H1 (cell line): ENCODE measurements at regions not wholly inside any gene's neighbourhood (a gene's known extent, or its start where the extent isn't known, plus 50 kb on each side); places are given as distances from the start of the nearest gene placed in this dataset.

Experiments
- CTCF ChIA-PET: fragments of 300-600 bp; sonication (Branson Sonifier 250); formaldehyde crosslinking; loops from one replicate; lab custom pipeline; 2021; ENCODE audit not compliant: partially characterized antibody; lab: Charles Lee
- POLR2A ChIA-PET: fragments of 300-600 bp; sonication (Branson Sonifier 250); formaldehyde crosslinking; loops from one replicate; lab custom pipeline; 2021; ENCODE audit warnings: inconsistent platforms; ENCODE audit not compliant: partially characterized antibody; lab: Charles Lee
- DNase-seq, 2 experiments: peaks; one replicate each; pipeline versions ENCODE4 v3.0.0 to v3.0.0-alpha.2; 2010 to 2022; ENCODE audit warnings: low spot score in 2 of 2, low read depth in 1 of 2, mixed read lengths in 1 of 2
- FAIRE-seq: peaks from 2 replicates; lab custom pipeline; 2011; peaks lifted over from hg19 to GRCh38; lab: Jason Lieb, UNC
- H2AFZ ChIP-seq: 2 replicates; pipeline ENCODE4 v1.8.1; 2012; ENCODE audit warnings: low read length, inconsistent platforms
- H2AK5ac ChIP-seq: 2 replicates; pipeline ENCODE4 v1.6.1; 2013; ENCODE audit warnings: low read depth, low read length
- H2BK120ac ChIP-seq: replicated peaks from 2 replicates; pipeline ENCODE3; 2013; ENCODE audit warnings: low read depth, low read length, inconsistent platforms
- H2BK12ac ChIP-seq: 2 replicates; pipeline ENCODE4 v1.6.1; 2013; ENCODE audit warnings: low read depth, low read length
- H2BK15ac ChIP-seq: 2 replicates; pipeline ENCODE4 v1.6.1; 2013; ENCODE audit warnings: low read length
- H2BK20ac ChIP-seq: 2 replicates; pipeline ENCODE4 v1.6.1; 2013; ENCODE audit warnings: low read length
- H2BK5ac ChIP-seq: 2 replicates; pipeline ENCODE4 v1.6.1; 2013; ENCODE audit warnings: low read depth, low read length
- H3K14ac ChIP-seq: 2 replicates; pipeline ENCODE4 v1.6.1; 2013; ENCODE audit warnings: inconsistent platforms; ENCODE audit not compliant: insufficient read length
- H3K18ac ChIP-seq: 2 replicates; pipeline ENCODE4 v1.6.1; 2013; ENCODE audit warnings: low read length; ENCODE audit errors: extremely low read depth
- H3K23ac ChIP-seq: 2 replicates; pipeline ENCODE4 v1.6.1; 2013; ENCODE audit warnings: inconsistent platforms; ENCODE audit not compliant: insufficient read length
- H3K23me2 ChIP-seq: 2 replicates; pipeline ENCODE4 v1.6.1; 2013; ENCODE audit warnings: low read depth, low read length
- H3K27ac ChIP-seq: 2 replicates; pipeline ENCODE4 v1.6.1; 2011; ENCODE audit warnings: low read depth, low read length, inconsistent platforms
- H3K27me3 ChIP-seq, 4 experiments: replicated peaks in 1 of 4; 1 replicate in 1 of 4; 2 replicates in 3 of 4; pipeline versions ENCODE4 v1.6.1 to v1.8.1; 2011 to 2013; ENCODE audit warnings: low read length in 3 of 4, mild to moderate bottlenecking in 3 of 4, inconsistent platforms in 2 of 4, mixed read lengths in 2 of 4, moderate library complexity in 1 of 4; ENCODE audit not compliant: control insufficient read depth in 3 of 4, insufficient read depth in 3 of 4; ENCODE audit errors: extremely low read depth in 1 of 4
- H3K36me3 ChIP-seq, 4 experiments: 2 replicates each; pipeline versions ENCODE4 v1.6.1 to v1.8.1; 2011 to 2013; ENCODE audit warnings: mild to moderate bottlenecking in 4 of 4, low read length in 3 of 4, moderate library complexity in 2 of 4, control low read depth in 1 of 4, inconsistent platforms in 1 of 4; ENCODE audit not compliant: insufficient read depth in 4 of 4, control insufficient read depth in 2 of 4
- H3K4ac ChIP-seq: replicated peaks from 2 replicates; pipeline ENCODE3; 2013; ENCODE audit warnings: low read length, low read depth, mixed read lengths, inconsistent platforms; ENCODE audit not compliant: insufficient read length
- H3K4me1 ChIP-seq, 4 experiments: replicated peaks in 1 of 4; 1 replicate in 1 of 4; 2 replicates in 3 of 4; pipeline versions ENCODE4 v1.6.1 to v1.8.1; 2011 to 2013; ENCODE audit warnings: low read length in 3 of 4, inconsistent platforms in 2 of 4, mixed read lengths in 1 of 4; ENCODE audit not compliant: insufficient read depth in 4 of 4, control insufficient read depth in 3 of 4
- H3K4me2 ChIP-seq, 2 experiments: 2 replicates each; pipeline versions ENCODE4 v1.6.1 to v1.8.1; 2011 to 2013; ENCODE audit warnings: low read depth in 2 of 2, low read length in 2 of 2, control low read depth in 1 of 2, inconsistent platforms in 1 of 2, mild to moderate bottlenecking in 1 of 2; ENCODE audit not compliant: insufficient read depth in 1 of 2
- H3K4me3 ChIP-seq, 4 experiments: fragments of 200-600, 300-600 bp in 1 of 4; sonication (generic), shearing (Covaris generic), sonication (Bioruptor Twin) in 1 of 4; 2 replicates each; pipeline versions ENCODE4 v1.5.1 to v1.8.1; 2011 to 2016; ENCODE audit warnings: low read length in 4 of 4, low read depth in 3 of 4, control low read depth in 2 of 4, inconsistent platforms in 2 of 4, mild to moderate bottlenecking in 2 of 4, mixed read lengths in 1 of 4, moderate library complexity in 1 of 4; ENCODE audit not compliant: insufficient read depth in 2 of 4; ENCODE audit errors: extremely low read depth in 1 of 4
- H3K56ac ChIP-seq: replicated peaks from 2 replicates; pipeline ENCODE3; 2013; ENCODE audit warnings: low read depth, mild to moderate bottlenecking, mixed read lengths, low read length, inconsistent platforms; ENCODE audit not compliant: insufficient read length
- H3K79me1 ChIP-seq: 2 replicates; pipeline ENCODE4 v1.6.1; 2013; ENCODE audit warnings: low read depth, low read length, control low read depth
- H3K79me2 ChIP-seq, 2 experiments: 2 replicates each; pipeline versions ENCODE4 v1.6.1 to v1.8.1; 2012 to 2013; ENCODE audit warnings: low read length in 2 of 2, mild to moderate bottlenecking in 2 of 2, inconsistent platforms in 1 of 2; ENCODE audit not compliant: insufficient read depth in 2 of 2, control insufficient read depth in 1 of 2
- H3K9ac ChIP-seq, 4 experiments: replicated peaks in 1 of 4; 1 replicate in 1 of 4; 2 replicates in 3 of 4; pipeline versions ENCODE4 v1.6.1 to v1.8.1; 2011 to 2013; ENCODE audit warnings: low read depth in 3 of 4, low read length in 3 of 4, control low read depth in 2 of 4, mild to moderate bottlenecking in 2 of 4, moderate library complexity in 2 of 4, inconsistent platforms in 1 of 4; ENCODE audit errors: extremely low read depth in 1 of 4
- H3K9me3 ChIP-seq, 2 experiments: 2 replicates each; pipeline versions ENCODE4 v1.6.1 to v1.8.1; 2012 to 2013; ENCODE audit warnings: mild to moderate bottlenecking in 2 of 2, moderate library complexity in 2 of 2, control low read depth in 1 of 2, inconsistent platforms in 1 of 2, low read depth in 1 of 2, low read length in 1 of 2, mixed read lengths in 1 of 2; ENCODE audit not compliant: insufficient read depth in 2 of 2
- H4K20me1 ChIP-seq, 2 experiments: replicated peaks in 1 of 2; 2 replicates each; pipeline versions ENCODE3 to v1.8.1; 2011 to 2013; ENCODE audit warnings: inconsistent platforms in 2 of 2, low read length in 2 of 2, mild to moderate bottlenecking in 1 of 2; ENCODE audit not compliant: insufficient read depth in 2 of 2, control insufficient read depth in 1 of 2
- H4K5ac ChIP-seq: 2 replicates; pipeline ENCODE4 v1.6.1; 2013; ENCODE audit warnings: low read length, low read depth, mixed read lengths, inconsistent platforms; ENCODE audit not compliant: insufficient read length
- H4K8ac ChIP-seq: 2 replicates; pipeline ENCODE4 v1.8.0; 2013; ENCODE audit warnings: mild to moderate bottlenecking, moderate library complexity, low read length, inconsistent platforms; ENCODE audit not compliant: insufficient read depth; ENCODE audit errors: extremely low read depth
- H4K91ac ChIP-seq: replicated peaks from 2 replicates; pipeline ENCODE3; 2013; ENCODE audit warnings: low read length, mixed read lengths, inconsistent platforms; ENCODE audit not compliant: insufficient read length
- EP300 ChIP-seq, 2 experiments: IDR thresholded peaks; 1 replicate in 1 of 2; 2 replicates in 1 of 2; pipeline ENCODE4 v1.6.1; 2011 to 2012; ENCODE audit warnings: low read depth in 2 of 2, low read length in 2 of 2, mild to moderate bottlenecking in 2 of 2, borderline replicate concordance in 1 of 2, inconsistent platforms in 1 of 2, moderate library complexity in 1 of 2
- GTF2F1 ChIP-seq: IDR thresholded peaks from 2 replicates; pipeline ENCODE4 v1.6.1; 2012; ENCODE audit warnings: low read depth, low read length, improper control_type of control experiment, borderline replicate concordance
- JUN ChIP-seq: IDR thresholded peaks from 2 replicates; pipeline ENCODE4 v1.6.1; 2011; ENCODE audit warnings: low read depth, mild to moderate bottlenecking, improper control_type of control experiment, low read length
- KDM1A ChIP-seq: fragments of 200-600, 300-600 bp; sonication (generic); IDR thresholded peaks from 2 replicates; pipeline ENCODE4 v1.7.1; 2016; ENCODE audit warnings: mild to moderate bottlenecking, low read length, borderline replicate concordance
- KDM5A ChIP-seq: fragments of 200-600 bp; IDR thresholded peaks from 2 replicates; pipeline ENCODE4 v1.7.1; 2012; ENCODE audit warnings: mild to moderate bottlenecking, low read length, inconsistent platforms, mixed read lengths
- SAP30 ChIP-seq: fragments of 300-600 bp; sonication (generic); IDR thresholded peaks from 2 replicates; pipeline ENCODE4 v1.7.1; 2012; ENCODE audit warnings: low read length, moderate library complexity, mild to moderate bottlenecking, inconsistent platforms; ENCODE audit not compliant: insufficient read depth, insufficient replicate concordance
- SIRT6 ChIP-seq: IDR thresholded peaks from one replicate; pipeline ENCODE4 v1.7.1; 2012; ENCODE audit warnings: low read length, inconsistent platforms
- SIX5 ChIP-seq: IDR thresholded peaks from 2 replicates; pipeline ENCODE4 v1.6.1; 2011; ENCODE audit warnings: mild to moderate bottlenecking, low read depth, low read length
- SP4 ChIP-seq: IDR thresholded peaks from 2 replicates; pipeline ENCODE4 v1.6.1; 2012; ENCODE audit warnings: low read length, inconsistent platforms
- TAF7 ChIP-seq: optimal IDR thresholded peaks from 2 replicates; pipeline ENCODE3; 2011; ENCODE audit warnings: low read depth, mild to moderate bottlenecking, inconsistent platforms, low read length, moderate library complexity, borderline replicate concordance
- TBP ChIP-seq: IDR thresholded peaks from 2 replicates; pipeline ENCODE4 v1.6.1; 2011; ENCODE audit warnings: low read depth, low read length, improper control_type of control experiment
- ZNF274 ChIP-seq: IDR thresholded peaks from 2 replicates; pipeline ENCODE4 v1.7.0; 2012; ENCODE audit warnings: low read length, borderline replicate concordance; ENCODE audit errors: extremely low read depth
- WGBS, 2 experiments: shearing (Covaris generic) in 1 of 2; methylation state at CpG; one replicate each; pipeline versions ENCODE4 v1.1.6 to v1.1.7; 2013 to 2015; ENCODE audit warnings: low lambda C conversion rate in 2 of 2, mixed read lengths in 2 of 2, inconsistent platforms in 1 of 2, low coverage in 1 of 2, missing lambda C conversion rate in 1 of 2; ENCODE audit not compliant: insufficient replicate concordance in 2 of 2, insufficient coverage in 1 of 2, insufficient read length in 1 of 2; ENCODE audit errors: extremely low coverage in 1 of 2, missing lambda C conversion rate in 1 of 2; 5-methylcytosine and 5-hydroxymethylcytosine counted together
- TF ChIP-seq, protein P1 (sequence below), 3 experiments: IDR thresholded peaks; 1 replicate in 2 of 3; 2 replicates in 1 of 3; pipeline versions ENCODE4 v1.5.1 to v1.6.1; 2011; ENCODE audit warnings: low read length in 3 of 3, mild to moderate bottlenecking in 3 of 3, inconsistent platforms in 2 of 3, low read depth in 1 of 3, moderate library complexity in 1 of 3; ENCODE audit not compliant: insufficient read depth in 1 of 3; ENCODE audit errors: control extremely low read depth in 1 of 3

DNA sequence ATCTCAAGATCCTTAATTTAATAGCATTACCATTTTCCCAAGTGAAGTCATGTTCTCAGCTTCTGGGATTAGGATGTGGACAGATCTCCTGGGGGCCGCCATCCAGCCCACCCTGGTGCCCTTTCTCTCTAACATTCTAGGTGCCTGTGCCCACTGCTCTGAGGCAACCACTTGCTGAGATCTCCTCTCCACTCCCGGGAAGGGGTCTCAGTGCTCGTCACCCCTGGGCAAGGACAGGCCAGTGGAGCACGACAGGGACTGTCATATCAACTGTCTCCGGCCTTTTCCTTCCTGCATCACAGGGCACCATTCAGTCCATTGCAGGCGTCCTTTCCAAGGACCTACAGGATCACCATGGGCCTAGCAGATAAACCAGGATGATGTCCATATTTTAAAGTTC, 304.8 kb downstream of the AJAP1 start:
- H4K91ac ChIP-seq = no peak overlapping the region
- H3K4me1 ChIP-seq = no peaks in the 10 kb centered on the region; a peak in 1 of 7 replicates
- H2BK15ac ChIP-seq = no peak overlapping the region
- H4K8ac ChIP-seq = no peak overlapping the region
- H3K27me3 ChIP-seq = no peaks in the 10 kb centered on the region
- no peak for DNase-seq
- H4K20me1 ChIP-seq = no peaks in the 10 kb centered on the region
- no peak overlapping the region for H3K27ac ChIP-seq
- H2BK5ac ChIP-seq = no peak overlapping the region
- no peak overlapping the region for H3K4me2 ChIP-seq
- H2AK5ac ChIP-seq = no peak overlapping the region
- H3K9me3 ChIP-seq = peaks cover 4 to 7% of the 10 kb centered on the region in 2 experiments; a peak in 2 of 4 replicates
- no peak overlapping the region for H2AFZ ChIP-seq
- WGBS, 2 experiments = 80% methylated on average over 6 of the region's 6 CpGs; no CpG with 5 or more reads in 1 of the 2 experiments
- H3K56ac ChIP-seq = no peak overlapping the region
- no peaks in the 10 kb centered on the region for H3K79me2 ChIP-seq
- H3K9ac ChIP-seq = no peak overlapping the region
- H2BK120ac ChIP-seq = no peak overlapping the region
- no peak overlapping the region for H3K14ac ChIP-seq
- FAIRE-seq = no peak
- POLR2A ChIA-PET = no interaction called here
- H3K36me3 ChIP-seq = no peaks in the 10 kb centered on the region
- H3K4ac ChIP-seq = no peak overlapping the region
- CTCF ChIA-PET = no interaction called here
- H2BK12ac ChIP-seq = no peak overlapping the region
- H3K23ac ChIP-seq = no peak overlapping the region
- no peaks in the 10 kb centered on the region for H3K23me2 ChIP-seq
- no peak overlapping the region for H3K4me3 ChIP-seq
- no peak overlapping the region for H3K18ac ChIP-seq
- no peaks in the 10 kb centered on the region for H3K79me1 ChIP-seq
- no peak overlapping the region for H2BK20ac ChIP-seq
- H4K5ac ChIP-seq = no peak overlapping the region
- TF ChIP-seq SIRT6 = no peak
- TF ChIP-seq SP4 = no peak
- TF ChIP-seq SIX5 = no peak
- TF ChIP-seq JUN = no peak
- TF ChIP-seq TAF7 = no peak
- no peak for TF ChIP-seq KDM1A
- TF ChIP-seq, protein P1, sequence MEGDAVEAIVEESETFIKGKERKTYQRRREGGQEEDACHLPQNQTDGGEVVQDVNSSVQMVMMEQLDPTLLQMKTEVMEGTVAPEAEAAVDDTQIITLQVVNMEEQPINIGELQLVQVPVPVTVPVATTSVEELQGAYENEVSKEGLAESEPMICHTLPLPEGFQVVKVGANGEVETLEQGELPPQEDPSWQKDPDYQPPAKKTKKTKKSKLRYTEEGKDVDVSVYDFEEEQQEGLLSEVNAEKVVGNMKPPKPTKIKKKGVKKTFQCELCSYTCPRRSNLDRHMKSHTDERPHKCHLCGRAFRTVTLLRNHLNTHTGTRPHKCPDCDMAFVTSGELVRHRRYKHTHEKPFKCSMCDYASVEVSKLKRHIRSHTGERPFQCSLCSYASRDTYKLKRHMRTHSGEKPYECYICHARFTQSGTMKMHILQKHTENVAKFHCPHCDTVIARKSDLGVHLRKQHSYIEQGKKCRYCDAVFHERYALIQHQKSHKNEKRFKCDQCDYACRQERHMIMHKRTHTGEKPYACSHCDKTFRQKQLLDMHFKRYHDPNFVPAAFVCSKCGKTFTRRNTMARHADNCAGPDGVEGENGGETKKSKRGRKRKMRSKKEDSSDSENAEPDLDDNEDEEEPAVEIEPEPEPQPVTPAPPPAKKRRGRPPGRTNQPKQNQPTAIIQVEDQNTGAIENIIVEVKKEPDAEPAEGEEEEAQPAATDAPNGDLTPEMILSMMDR (IDR thresholded peaks at IDR 0.05; ENCODE audit: control extremely low read depth in 1 of 3, insufficient read depth in 1 of 3, low read depth in 1 of 3, low read length in 3 of 3) = no peak
- TF ChIP-seq TBP = no peak
- no peak for TF ChIP-seq KDM5A
- TF ChIP-seq ZNF274 = no peak
- no peak for TF ChIP-seq EP300 (IDR thresholded peaks at IDR 0.05; ENCODE audit: borderline replicate concordance in 1 of 2, low read depth in 2 of 2, low read length in 2 of 2)
- no peak for TF ChIP-seq SAP30
- TF ChIP-seq GTF2F1 = no peak
